NCI-H1930 (cell line): ENCODE measurements at regions not wholly inside any gene's neighbourhood (a gene's known extent, or its start where the extent isn't known, plus 50 kb on each side); places are given as distances from the start of the nearest gene placed in this dataset.

Experiments used
- DNase-seq, 2 experiments: peaks; one replicate each; lab custom pipeline; 2025; lab: John Stamatoyannopoulos, UW

GRCh38 chr10:2173327-2173726 lies 436.0 kb upstream of the ADARB2 start:
- DNase-seq = no peak

GRCh38 chr10:2165771-2166460 lies 428.6 kb upstream of the ADARB2 start:
- DNase-seq = no peak

- no peak for DNase-seq
These were observed 413.0 kb upstream of the ADARB2 start for GRCh38 chr10:2150288-2150687.

- no peak for DNase-seq
These were observed 408.7 kb upstream of the ADARB2 start for GRCh38 chr10:2145926-2146478.

GRCh38 chr10:2145491-2145890 lies 408.2 kb upstream of the ADARB2 start:
- DNase-seq = no peak

DNA sequence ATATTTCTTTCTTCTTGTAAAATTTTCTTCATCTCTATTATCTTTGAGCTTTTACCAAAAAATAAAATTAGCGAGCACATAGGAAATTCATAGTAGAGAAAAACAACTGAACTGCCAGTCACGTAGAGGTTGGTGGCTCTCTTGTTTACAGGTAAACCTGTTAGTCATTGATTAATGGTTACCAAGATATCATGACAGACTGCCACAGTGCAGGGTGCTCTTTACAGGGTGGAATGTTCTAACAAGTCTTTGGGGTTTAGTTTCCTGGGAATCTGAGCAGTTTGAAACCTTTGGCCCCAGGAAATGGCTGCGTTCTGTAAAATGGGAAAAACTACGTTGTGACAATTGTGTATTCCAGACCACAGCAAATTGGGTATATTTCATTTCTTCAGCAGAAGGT lies 407.3 kb upstream of the ADARB2 start:
- no peak for DNase-seq

DNA sequence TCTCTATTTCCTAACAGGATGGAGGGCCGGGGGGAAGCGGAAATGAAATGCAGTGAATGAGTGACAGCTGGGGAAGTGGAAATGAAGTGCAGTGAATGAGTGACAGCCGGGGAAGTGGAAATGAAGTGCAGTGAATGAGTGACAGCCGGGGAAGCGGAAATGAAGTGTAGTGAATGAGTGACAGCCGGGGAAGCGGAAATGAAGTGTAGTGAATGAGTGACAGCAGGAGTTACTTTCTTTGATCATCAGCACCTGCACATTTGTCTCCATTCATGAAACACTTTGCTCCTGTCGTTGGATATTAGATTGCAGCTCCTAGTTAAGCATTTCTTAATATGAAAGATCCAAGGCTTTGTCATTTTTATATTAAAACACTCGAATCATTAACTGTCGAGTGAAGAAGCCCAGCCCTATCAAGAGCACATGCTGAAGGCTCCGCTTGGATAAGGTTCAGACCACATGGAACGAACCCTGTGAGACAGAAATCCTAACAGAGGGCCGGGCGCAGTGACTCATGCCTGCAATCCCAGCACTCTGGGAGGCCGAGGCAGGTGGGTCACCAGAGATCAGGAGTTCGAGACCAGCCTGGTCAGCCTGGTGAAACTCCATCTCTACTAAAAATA lies 406.0 kb upstream of the ADARB2 start:
- DNase-seq = no peak

DNA sequence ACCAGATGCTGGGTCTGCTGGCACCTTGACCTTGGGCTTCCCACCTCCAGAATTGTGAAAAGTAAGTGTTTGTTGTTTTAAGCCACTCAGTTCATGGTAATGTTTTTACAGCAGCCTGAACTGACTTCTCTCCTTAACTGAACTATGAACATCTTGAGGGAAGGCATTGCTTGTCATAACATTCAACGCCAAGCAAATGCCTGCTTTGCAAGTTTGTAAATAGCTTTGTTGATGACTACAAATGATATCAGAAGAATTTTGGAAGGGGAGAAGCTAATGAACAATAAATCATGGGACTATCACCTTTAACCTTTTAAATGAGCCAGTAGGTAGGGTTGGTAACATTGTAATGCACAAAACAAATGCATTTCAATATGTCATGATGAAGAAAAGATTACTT lies 402.4 kb upstream of the ADARB2 start:
- no peak for DNase-seq

GRCh38 chr10:2137549-2138174 lies 400.3 kb upstream of the ADARB2 start:
- DNase-seq = no peak

GRCh38 chr10:2130705-2131305 lies 393.5 kb upstream of the ADARB2 start:
- DNase-seq = no peak

DNA sequence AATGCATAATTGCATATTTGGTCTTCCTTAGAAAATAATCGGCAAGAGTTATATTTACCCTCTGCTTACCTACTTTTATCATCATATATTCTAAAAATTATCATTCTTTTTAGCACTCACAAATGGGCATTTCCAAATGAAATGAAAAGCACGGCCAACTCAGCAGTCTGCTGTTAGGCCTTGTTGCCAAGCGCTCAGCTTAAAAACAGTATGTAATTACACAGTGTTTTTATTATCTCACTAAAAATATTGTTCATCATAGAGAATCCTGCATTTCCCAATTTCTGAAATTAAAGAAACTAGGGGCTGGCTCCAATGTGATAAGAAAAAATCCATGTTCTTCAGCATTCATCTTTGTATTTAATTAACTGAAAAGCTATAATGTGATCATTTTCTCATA lies 391.7 kb upstream of the ADARB2 start:
- DNase-seq = no peak

- DNase-seq = no peak
These were observed 386.8 kb upstream of the ADARB2 start for GRCh38 chr10:2124135-2124534.

DNA sequence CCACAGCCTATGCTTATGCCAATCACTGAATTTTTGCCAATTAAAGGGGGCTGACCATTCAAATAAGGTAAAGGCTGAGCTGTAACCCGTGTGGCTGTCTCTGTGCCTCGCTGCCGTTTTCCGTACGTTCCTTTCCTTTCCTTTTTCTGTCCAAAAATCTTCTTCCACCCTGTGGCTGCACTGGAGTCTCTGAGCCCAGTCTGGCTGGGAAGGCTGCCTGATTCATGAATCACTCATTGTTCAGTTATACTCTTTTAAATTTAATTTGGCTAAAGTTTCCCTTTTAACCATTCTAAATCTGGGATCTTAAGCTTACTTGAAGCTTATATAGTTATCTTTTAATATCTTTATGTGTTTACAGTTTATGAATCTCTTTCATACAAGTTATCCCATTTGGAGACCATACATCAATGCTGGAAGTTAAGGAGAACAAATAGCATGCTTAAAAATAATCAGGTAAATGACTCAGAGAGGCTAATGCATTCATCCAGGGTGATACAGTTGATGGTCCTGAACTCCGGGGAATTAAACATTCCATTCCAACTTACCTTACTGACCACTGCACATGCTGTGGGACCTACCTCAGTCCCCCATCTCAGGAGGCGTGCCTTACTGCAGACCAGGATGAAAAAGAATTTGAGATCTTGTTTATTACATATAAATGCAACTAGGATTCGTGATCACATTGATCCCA lies 385.3 kb upstream of the ADARB2 start:
- no peak for DNase-seq

- DNase-seq = no peak
These were observed 384.6 kb upstream of the ADARB2 start for GRCh38 chr10:2121929-2122328.

DNA sequence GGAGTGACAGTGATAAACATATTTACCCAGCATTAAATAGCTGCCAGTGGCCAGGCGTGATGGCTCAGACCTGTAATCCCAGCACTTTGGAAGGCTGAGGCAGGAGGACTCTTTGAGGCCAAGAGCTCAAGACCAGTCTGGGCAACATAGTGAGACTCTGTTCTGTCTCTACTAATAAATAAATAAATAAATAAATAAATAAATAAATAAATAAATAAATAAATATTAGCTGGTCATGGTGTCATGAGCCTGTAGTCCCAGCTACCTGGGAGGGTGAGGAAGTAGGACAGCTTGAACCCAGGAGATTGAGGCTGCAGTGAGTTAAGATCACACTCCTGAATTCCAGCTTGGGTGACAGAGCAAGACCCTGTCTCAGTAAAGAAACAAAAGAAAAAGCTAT lies 384.0 kb upstream of the ADARB2 start:
- DNase-seq = no peak

- DNase-seq = no peak
These were observed 383.4 kb upstream of the ADARB2 start for GRCh38 chr10:2120746-2121145.

DNA sequence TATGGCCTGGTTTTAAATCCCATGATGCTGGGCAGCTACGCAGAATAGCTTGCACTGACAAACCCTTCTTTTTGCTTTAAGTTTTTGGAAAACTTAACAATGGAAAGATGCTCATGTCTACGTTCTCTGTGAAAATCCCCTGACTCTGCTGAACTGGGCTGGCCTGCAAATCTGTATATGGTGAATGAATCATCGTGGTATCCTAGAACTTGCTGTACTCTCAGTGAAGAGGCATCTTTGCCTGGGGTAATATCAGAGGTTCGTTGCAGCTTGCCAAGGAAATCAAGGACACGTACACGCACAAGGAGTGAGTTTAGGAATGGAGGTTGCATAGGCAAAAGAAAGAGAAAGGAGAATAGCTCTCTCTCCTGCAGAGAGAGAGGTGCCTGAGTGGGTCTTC lies 382.0 kb upstream of the ADARB2 start:
- no peak for DNase-seq

GRCh38 chr10:2118201-2118600 lies 380.9 kb upstream of the ADARB2 start:
- no peak for DNase-seq

DNA sequence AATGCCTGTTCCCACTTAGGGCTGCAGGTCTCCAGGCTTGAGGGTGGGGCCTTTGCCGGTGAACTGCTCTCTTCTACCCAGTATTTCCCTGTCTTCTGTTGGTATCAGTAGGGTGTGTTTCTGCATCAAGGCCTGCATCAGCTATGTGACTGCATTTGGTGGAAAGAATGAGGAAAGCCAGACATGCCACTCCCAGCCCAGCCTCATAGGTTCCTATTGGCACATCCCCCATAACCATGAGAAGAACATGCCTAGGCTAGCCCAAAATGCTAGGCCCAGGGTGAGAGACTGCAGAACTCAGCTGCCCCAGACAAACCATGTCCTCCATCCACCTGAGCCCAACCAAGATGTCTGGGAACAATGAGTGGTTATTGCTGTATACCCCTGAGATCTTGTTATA lies 380.3 kb upstream of the ADARB2 start:
- DNase-seq = no peak

GRCh38 chr10:2111965-2112364 lies 374.6 kb upstream of the ADARB2 start:
- no peak for DNase-seq

DNA sequence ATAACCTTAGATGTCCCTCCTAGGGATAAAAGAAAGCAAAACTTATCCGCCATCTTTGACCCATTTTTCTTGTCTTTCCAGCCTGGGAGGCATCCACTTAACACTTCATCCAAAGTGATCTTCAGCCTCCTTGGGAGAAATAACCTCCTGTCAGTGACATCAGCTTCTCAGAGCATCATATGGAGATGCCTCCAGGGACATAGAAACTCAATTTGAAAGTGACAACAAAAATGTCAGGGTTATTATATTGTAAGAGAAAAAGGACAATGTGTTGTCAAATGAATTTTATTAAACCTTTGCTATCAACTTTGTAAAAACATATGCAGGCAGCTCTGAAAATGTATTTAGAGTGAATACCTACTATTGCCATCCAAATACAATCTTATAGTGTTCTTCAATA lies 371.2 kb upstream of the ADARB2 start:
- no peak for DNase-seq

GRCh38 chr10:2106641-2107040 lies 369.3 kb upstream of the ADARB2 start:
- no peak for DNase-seq
